ENCODE measurements at regions not wholly inside any gene's neighbourhood (a gene's known extent, or its start where the extent isn't known, plus 50 kb on each side); places are given as distances from the start of the nearest gene placed in this dataset.

- Histone ChIP-seq H3K14ac (ENCODE audit: insufficient read length) (no peak overlapping the region), H2BK120ac (replicated peaks; ENCODE audit: low read depth, low read length) (no peak overlapping the region), H2AFZ (ENCODE audit: low read length) (no peak overlapping the region), H3K4ac (replicated peaks; ENCODE audit: insufficient read length, low read depth, low read length) (no peak overlapping the region), H4K20me1 (replicated peaks in 1 of 2; ENCODE audit: control insufficient read depth in 1 of 2, insufficient read depth in 2 of 2, low read length in 2 of 2) (peaks cover 0 to 1% of the 10 kb centered on the region in 2 experiments), H3K36me3 (ENCODE audit: control insufficient read depth in 2 of 4, insufficient read depth in 4 of 4, low read length in 3 of 4) (no peaks in the 10 kb centered on the region), H3K79me2 (ENCODE audit: control insufficient read depth in 1 of 2, insufficient read depth in 2 of 2, low read length in 2 of 2) (no peaks in the 10 kb centered on the region), H3K79me1 (ENCODE audit: low read depth, low read length) (no peaks in the 10 kb centered on the region), H3K23me2 (ENCODE audit: low read depth, low read length) (no peaks in the 10 kb centered on the region), H2BK5ac (ENCODE audit: low read depth, low read length) (no peak overlapping the region), H2BK15ac (ENCODE audit: low read length) (no peak overlapping the region), H2BK20ac (ENCODE audit: low read length) (no peak overlapping the region), H3K56ac (replicated peaks; ENCODE audit: insufficient read length, low read depth, low read length) (no peak overlapping the region), H4K8ac (ENCODE audit: extremely low read depth, insufficient read depth, low read length) (no peak overlapping the region), H3K23ac (ENCODE audit: insufficient read length) (no peak overlapping the region), H3K4me2 (ENCODE audit: insufficient read depth in 1 of 2, low read depth in 2 of 2, low read length in 2 of 2) (no peak overlapping the region), H4K5ac (ENCODE audit: insufficient read length, low read depth, low read length) (no peak overlapping the region), H3K4me3 (ENCODE audit: extremely low read depth in 1 of 4, insufficient read depth in 2 of 4, low read depth in 3 of 4, low read length in 4 of 4) (no peak overlapping the region), H3K9me3 (ENCODE audit: insufficient read depth in 2 of 2, low read depth in 1 of 2, low read length in 1 of 2) (no peaks in the 10 kb centered on the region), H2BK12ac (ENCODE audit: low read depth, low read length) (no peak overlapping the region), H4K91ac (replicated peaks; ENCODE audit: insufficient read length, low read length) (no peak overlapping the region), H3K27ac (ENCODE audit: low read depth, low read length) (no peak overlapping the region), H3K18ac (ENCODE audit: extremely low read depth, low read length) (no peak overlapping the region), H3K4me1 (replicated peaks in 1 of 4; ENCODE audit: control insufficient read depth in 3 of 4, insufficient read depth in 4 of 4, low read length in 3 of 4) (no peaks in the 10 kb centered on the region), H3K9ac (replicated peaks in 1 of 4; ENCODE audit: extremely low read depth in 1 of 4, low read depth in 3 of 4, low read length in 3 of 4) (no peak overlapping the region), H2AK5ac (ENCODE audit: low read depth, low read length) (no peak overlapping the region), H3K27me3 (replicated peaks in 1 of 4; ENCODE audit: control insufficient read depth in 3 of 4, extremely low read depth in 1 of 4, insufficient read depth in 3 of 4, low read length in 3 of 4) (no peaks in the 10 kb centered on the region)
- POLR2A ChIA-PET (ENCODE audit: partially characterized antibody), result no interaction called here
- no peak for FAIRE-seq
- no peak for TF ChIP-seq SUZ12 (IDR thresholded peaks at IDR 0.05; ENCODE audit: low read length)
- no peak for TF ChIP-seq KDM5A (IDR thresholded peaks at IDR 0.05; ENCODE audit: low read length)
- TF ChIP-seq SP2 (IDR thresholded peaks at IDR 0.05; ENCODE audit: low read length), result no peak
- no peak for TF ChIP-seq CHD2 (IDR thresholded peaks at IDR 0.05; ENCODE audit: low read length)
- no peak for TF ChIP-seq BRCA1 (IDR thresholded peaks at IDR 0.05; ENCODE audit: low read depth, low read length)
- TF ChIP-seq RFX5 (IDR thresholded peaks at IDR 0.05; ENCODE audit: borderline replicate concordance, low read depth, low read length), result no peak
- TF ChIP-seq, protein P1, sequence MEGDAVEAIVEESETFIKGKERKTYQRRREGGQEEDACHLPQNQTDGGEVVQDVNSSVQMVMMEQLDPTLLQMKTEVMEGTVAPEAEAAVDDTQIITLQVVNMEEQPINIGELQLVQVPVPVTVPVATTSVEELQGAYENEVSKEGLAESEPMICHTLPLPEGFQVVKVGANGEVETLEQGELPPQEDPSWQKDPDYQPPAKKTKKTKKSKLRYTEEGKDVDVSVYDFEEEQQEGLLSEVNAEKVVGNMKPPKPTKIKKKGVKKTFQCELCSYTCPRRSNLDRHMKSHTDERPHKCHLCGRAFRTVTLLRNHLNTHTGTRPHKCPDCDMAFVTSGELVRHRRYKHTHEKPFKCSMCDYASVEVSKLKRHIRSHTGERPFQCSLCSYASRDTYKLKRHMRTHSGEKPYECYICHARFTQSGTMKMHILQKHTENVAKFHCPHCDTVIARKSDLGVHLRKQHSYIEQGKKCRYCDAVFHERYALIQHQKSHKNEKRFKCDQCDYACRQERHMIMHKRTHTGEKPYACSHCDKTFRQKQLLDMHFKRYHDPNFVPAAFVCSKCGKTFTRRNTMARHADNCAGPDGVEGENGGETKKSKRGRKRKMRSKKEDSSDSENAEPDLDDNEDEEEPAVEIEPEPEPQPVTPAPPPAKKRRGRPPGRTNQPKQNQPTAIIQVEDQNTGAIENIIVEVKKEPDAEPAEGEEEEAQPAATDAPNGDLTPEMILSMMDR (IDR thresholded peaks at IDR 0.05; ENCODE audit: control extremely low read depth in 1 of 3, insufficient read depth in 1 of 3, low read depth in 1 of 3, low read length in 3 of 3), result no peak
- TF ChIP-seq BCL11A (IDR thresholded peaks at IDR 0.05; ENCODE audit: low read depth in 2 of 2, low read length in 2 of 2), result no peak
- no peak for TF ChIP-seq TEAD4 (IDR thresholded peaks at IDR 0.05; ENCODE audit: low read depth, low read length)
- no peak for TF ChIP-seq HDAC2 (IDR thresholded peaks at IDR 0.05; ENCODE audit: borderline replicate concordance in 1 of 2, low read depth in 2 of 2, low read length in 2 of 2)
- TF ChIP-seq SIN3A (conservative IDR thresholded peaks at IDR 0.05 in 1 of 2, IDR thresholded peaks at IDR 0.05 in 1 of 2; ENCODE audit: low read depth in 1 of 2, low read length in 2 of 2), result no peak
- no peak for TF ChIP-seq TAF1 (IDR thresholded peaks at IDR 0.05; ENCODE audit: low read depth, low read length)
- CTCF ChIA-PET (ENCODE audit: partially characterized antibody), result no interaction called here
- 95% methylated on average over 1 of the region's 1 CpG; no CpG with 5 or more reads in 1 of the 2 experiments for WGBS, 2 experiments (ENCODE audit: extremely low coverage in 1 of 2, insufficient coverage in 1 of 2, insufficient read length in 1 of 2, insufficient replicate concordance in 2 of 2, low coverage in 1 of 2, low lambda C conversion rate in 2 of 2, missing lambda C conversion rate in 1 of 2)
- no peak for DNase-seq (ENCODE audit: low read depth in 1 of 2, low spot score in 2 of 2)
These were observed 794.2 kb downstream of the DHX35 start for GRCh38 chr20:39756369-39756768.
